Panc1 (cell line): ENCODE measurements at regions not wholly inside any gene's neighbourhood (a gene's known extent, or its start where the extent isn't known, plus 50 kb on each side); places are given as distances from the start of the nearest gene placed in this dataset.

Source experiments
- CTCF ChIP-seq: fragments of 450-650 bp; IDR thresholded peaks from 2 replicates; pipeline ENCODE4 v1.5.1; 2017; ENCODE audit warnings: mild to moderate bottlenecking
- POLR2AphosphoS5 ChIP-seq: IDR thresholded peaks from 2 replicates; pipeline ENCODE4 v1.6.1; 2012; ENCODE audit warnings: mild to moderate bottlenecking, low read depth, low read length, moderate library complexity
- TCF7L2 ChIP-seq: IDR thresholded peaks from 2 replicates; pipeline ENCODE4 v1.6.1; 2011; ENCODE audit warnings: mild to moderate bottlenecking, low read depth, low read length, inconsistent platforms

- no peak for TF ChIP-seq CTCF
- no peak for TF ChIP-seq POLR2AphosphoS5
- no peak for TF ChIP-seq TCF7L2
These were observed 497.0 kb downstream of the EPHA7 start for GRCh38 chr6:92922216-92922806.
